ENCODE measurements at regions not wholly inside any gene's neighbourhood (a gene's known extent, or its start where the extent isn't known, plus 50 kb on each side); places are given as distances from the start of the nearest gene placed in this dataset.

DNA sequence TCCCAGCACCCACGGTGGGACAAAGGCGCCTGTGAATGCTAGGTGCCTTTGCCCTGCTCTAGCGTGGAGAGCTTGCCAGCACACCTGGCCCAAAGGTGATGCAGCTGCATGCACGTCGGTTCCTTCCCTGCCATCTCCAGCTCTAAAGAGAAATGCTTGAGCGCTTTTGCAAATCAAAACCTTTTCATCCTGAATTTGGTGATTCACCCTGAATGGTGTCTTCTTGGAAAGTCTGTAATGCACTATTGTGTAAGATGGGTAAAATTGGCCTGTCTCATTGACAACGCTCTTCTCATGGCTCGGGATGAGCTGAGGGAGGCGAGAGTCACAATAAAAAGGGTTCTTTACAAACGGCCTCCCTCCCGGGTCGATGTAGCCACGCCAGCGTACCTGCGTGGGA lies 103.1 kb upstream of the ID4 start:
- Histone ChIP-seq H3K27me3 (ENCODE audit: control insufficient read depth in 2 of 2, insufficient read depth in 2 of 2, low read length in 2 of 2) (no peaks in the 10 kb centered on the region), H3K9me3 (replicated peaks; ENCODE audit: control insufficient read depth, insufficient read depth, low read length) (peaks cover 2% of the 10 kb centered on the region), H3K4me3 (replicated peaks in 1 of 3; ENCODE audit: insufficient read depth in 1 of 3, low read depth in 1 of 3, low read length in 3 of 3) (no peak overlapping the region), H3K27ac (ENCODE audit: insufficient read depth, low read depth, low read length) (no peak overlapping the region), H3K9ac (replicated peaks; ENCODE audit: extremely low read depth, insufficient read depth, low read length) (no peak overlapping the region), H4K20me1 (replicated peaks; ENCODE audit: control insufficient read depth, extremely low read depth, insufficient read depth, low read length) (no peaks in the 10 kb centered on the region), H2AFZ (ENCODE audit: low read depth, low read length) (no peak overlapping the region), H3K4me2 (ENCODE audit: insufficient read depth, low read length) (no peak overlapping the region), H3K79me2 (ENCODE audit: control insufficient read depth, insufficient read depth, low read length) (no peaks in the 10 kb centered on the region), H3K4me1 (ENCODE audit: control insufficient read depth, extremely low read depth, insufficient read depth, low read length) (no peaks in the 10 kb centered on the region), H3K36me3 (ENCODE audit: control insufficient read depth in 2 of 2, extremely low read depth in 1 of 2, insufficient read depth in 2 of 2, low read length in 2 of 2) (no peaks in the 10 kb centered on the region), H3K9me1 (replicated peaks; ENCODE audit: control insufficient read depth, extremely low read depth, insufficient read depth, low read length) (no peaks in the 10 kb centered on the region)
- ChIA-PET POLR2A (no interaction called here), CTCF (no interaction called here)
- no peak for DNase-seq (ENCODE audit: low read depth, low spot score)
- no peak for TF ChIP-seq POLR2A (IDR thresholded peaks at IDR 0.05; ENCODE audit: low read depth, low read length)
- no peak for TF ChIP-seq EZH2 (IDR thresholded peaks at IDR 0.05; ENCODE audit: borderline replicate concordance, low read depth, low read length, severe bottlenecking)
- FAIRE-seq: no peak
- intact Hi-C loops (cut with micrococcal nuclease) (no loop called here), dilution Hi-C loops (cut with MboI; ENCODE audit: extremely low pct_ligation_motif_present, low sequenced_read_pairs) (no loop called here)
- no TSS peak for BruUV-seq (replicated peaks)

DNA sequence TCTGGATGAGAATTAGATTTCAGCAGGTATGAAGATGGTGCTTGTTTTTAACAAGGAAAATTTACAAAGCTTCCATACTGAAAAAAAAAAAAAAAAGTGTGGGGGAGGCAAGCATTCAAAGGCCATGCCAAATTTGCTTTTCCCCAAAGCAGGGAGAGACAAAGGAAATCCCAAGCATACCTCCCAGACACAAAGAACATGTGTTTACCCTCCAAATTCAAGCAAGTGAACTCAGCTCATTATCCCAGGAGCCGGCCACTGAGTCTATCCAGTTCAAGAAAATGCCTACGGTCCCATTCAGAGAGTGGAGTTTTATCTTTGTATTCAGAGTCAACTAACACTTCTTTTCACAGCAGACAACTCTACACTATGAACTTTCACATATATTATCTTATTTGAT lies 102.7 kb upstream of the ID4 start:
- Histone ChIP-seq H3K4me2 (ENCODE audit: insufficient read depth, low read length) (no peak overlapping the region), H3K27me3 (ENCODE audit: control insufficient read depth in 2 of 2, insufficient read depth in 2 of 2, low read length in 2 of 2) (no peaks in the 10 kb centered on the region), H3K4me3 (replicated peaks in 1 of 3; ENCODE audit: insufficient read depth in 1 of 3, low read depth in 1 of 3, low read length in 3 of 3) (no peak overlapping the region), H4K20me1 (replicated peaks; ENCODE audit: control insufficient read depth, extremely low read depth, insufficient read depth, low read length) (no peaks in the 10 kb centered on the region), H2AFZ (ENCODE audit: low read depth, low read length) (no peak overlapping the region), H3K9ac (replicated peaks; ENCODE audit: extremely low read depth, insufficient read depth, low read length) (no peak overlapping the region), H3K9me1 (replicated peaks; ENCODE audit: control insufficient read depth, extremely low read depth, insufficient read depth, low read length) (no peaks in the 10 kb centered on the region), H3K79me2 (ENCODE audit: control insufficient read depth, insufficient read depth, low read length) (no peaks in the 10 kb centered on the region), H3K27ac (ENCODE audit: insufficient read depth, low read depth, low read length) (no peak overlapping the region), H3K4me1 (ENCODE audit: control insufficient read depth, extremely low read depth, insufficient read depth, low read length) (no peaks in the 10 kb centered on the region), H3K9me3 (replicated peaks; ENCODE audit: control insufficient read depth, insufficient read depth, low read length) (peaks cover 2% of the 10 kb centered on the region), H3K36me3 (ENCODE audit: control insufficient read depth in 2 of 2, extremely low read depth in 1 of 2, insufficient read depth in 2 of 2, low read length in 2 of 2) (no peaks in the 10 kb centered on the region)
- TF ChIP-seq EZH2 (IDR thresholded peaks at IDR 0.05; ENCODE audit: borderline replicate concordance, low read depth, low read length, severe bottlenecking): no peak
- TF ChIP-seq FOS (IDR thresholded peaks at IDR 0.05; ENCODE audit: borderline replicate concordance, insufficient read depth, low read length): no peak
- TF ChIP-seq, protein P1, sequence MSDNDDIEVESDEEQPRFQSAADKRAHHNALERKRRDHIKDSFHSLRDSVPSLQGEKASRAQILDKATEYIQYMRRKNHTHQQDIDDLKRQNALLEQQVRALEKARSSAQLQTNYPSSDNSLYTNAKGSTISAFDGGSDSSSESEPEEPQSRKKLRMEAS (IDR thresholded peaks at IDR 0.05; ENCODE audit: insufficient read depth, insufficient read length): no peak
- no peak for TF ChIP-seq JUN (IDR thresholded peaks at IDR 0.05; ENCODE audit: borderline replicate concordance, insufficient read depth, insufficient read length, low read depth)
- no peak for TF ChIP-seq MYC (IDR thresholded peaks at IDR 0.05; ENCODE audit: low read depth, low read length)
- TF ChIP-seq POLR2A (IDR thresholded peaks at IDR 0.05; ENCODE audit: low read depth, low read length): no peak
- no peak for TF ChIP-seq GATA2 (IDR thresholded peaks at IDR 0.05; ENCODE audit: insufficient read depth, insufficient read length, low read depth, low read length)
- TF ChIP-seq, protein P2, sequence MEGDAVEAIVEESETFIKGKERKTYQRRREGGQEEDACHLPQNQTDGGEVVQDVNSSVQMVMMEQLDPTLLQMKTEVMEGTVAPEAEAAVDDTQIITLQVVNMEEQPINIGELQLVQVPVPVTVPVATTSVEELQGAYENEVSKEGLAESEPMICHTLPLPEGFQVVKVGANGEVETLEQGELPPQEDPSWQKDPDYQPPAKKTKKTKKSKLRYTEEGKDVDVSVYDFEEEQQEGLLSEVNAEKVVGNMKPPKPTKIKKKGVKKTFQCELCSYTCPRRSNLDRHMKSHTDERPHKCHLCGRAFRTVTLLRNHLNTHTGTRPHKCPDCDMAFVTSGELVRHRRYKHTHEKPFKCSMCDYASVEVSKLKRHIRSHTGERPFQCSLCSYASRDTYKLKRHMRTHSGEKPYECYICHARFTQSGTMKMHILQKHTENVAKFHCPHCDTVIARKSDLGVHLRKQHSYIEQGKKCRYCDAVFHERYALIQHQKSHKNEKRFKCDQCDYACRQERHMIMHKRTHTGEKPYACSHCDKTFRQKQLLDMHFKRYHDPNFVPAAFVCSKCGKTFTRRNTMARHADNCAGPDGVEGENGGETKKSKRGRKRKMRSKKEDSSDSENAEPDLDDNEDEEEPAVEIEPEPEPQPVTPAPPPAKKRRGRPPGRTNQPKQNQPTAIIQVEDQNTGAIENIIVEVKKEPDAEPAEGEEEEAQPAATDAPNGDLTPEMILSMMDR (IDR thresholded peaks at IDR 0.05; ENCODE audit: extremely low read depth in 1 of 2, insufficient read depth in 1 of 2, low read depth in 1 of 2, low read length in 2 of 2): no peak
- TF ChIP-seq POLR2AphosphoS5 (IDR thresholded peaks at IDR 0.05; ENCODE audit: insufficient read depth, low read depth, low read length): no peak
- no TSS peak for BruUV-seq (replicated peaks)
- dilution Hi-C loops (cut with MboI; ENCODE audit: extremely low pct_ligation_motif_present, low sequenced_read_pairs) (no loop called here), intact Hi-C loops (cut with micrococcal nuclease) (no loop called here)
- no peak for DNase-seq (ENCODE audit: low read depth, low spot score)
- ChIA-PET CTCF (no interaction called here), POLR2A (no interaction called here)
- no peak for FAIRE-seq

All from endothelial cell of umbilical vein (primary cell).